ENCODE measurements at regions not wholly inside any gene's neighbourhood (a gene's known extent, or its start where the extent isn't known, plus 50 kb on each side); places are given as distances from the start of the nearest gene placed in this dataset.

DNA sequence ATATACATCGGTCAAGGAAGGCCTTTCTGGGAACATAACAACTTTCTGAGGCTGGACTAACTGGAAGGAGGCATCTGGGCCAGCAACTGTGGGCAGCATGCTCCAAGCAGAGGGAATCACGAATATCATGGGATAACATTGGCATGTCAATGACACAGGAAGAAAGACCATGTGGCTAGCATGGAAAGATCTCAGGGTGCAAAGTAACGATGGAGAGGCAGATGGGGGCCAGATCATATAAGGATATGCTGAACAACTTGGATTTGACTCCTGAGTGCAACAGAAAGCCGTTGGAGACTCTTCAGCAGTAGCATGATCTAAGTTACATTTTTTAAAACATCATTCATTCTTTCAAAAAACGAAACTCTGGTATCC, 133.6 kb downstream of the FOXI3 start:
- Histone ChIP-seq H4K20me1 (ENCODE audit: control insufficient read depth, insufficient read depth, low read length, poor library complexity, severe bottlenecking) (no peaks in the 10 kb centered on the region), H3K4me3 (ENCODE audit: control extremely low read depth in 1 of 5, extremely low read depth in 1 of 5, insufficient read depth in 1 of 5, low read depth in 2 of 5, low read length in 4 of 5) (no peak overlapping the region), H3K27me3 (replicated peaks in 1 of 4; ENCODE audit: control extremely low read depth in 1 of 4, control insufficient read depth in 3 of 4, insufficient read depth in 4 of 4, low read length in 3 of 4) (peaks cover 0 to 2% (median 0%) of the 10 kb centered on the region in 4 experiments), H3K27ac (ENCODE audit: low read length in 2 of 2) (no peak overlapping the region), H3K79me2 (ENCODE audit: control insufficient read depth, insufficient read depth, low read length) (no peaks in the 10 kb centered on the region), H2AFZ (ENCODE audit: insufficient read depth, low read depth, low read length, poor library complexity, severe bottlenecking) (no peak overlapping the region), H3K36me3 (replicated peaks in 1 of 2; ENCODE audit: control extremely low read depth in 1 of 2, control insufficient read depth in 1 of 2, extremely low read depth in 1 of 2, insufficient read depth in 2 of 2, low read length in 1 of 2) (no peaks in the 10 kb centered on the region), H3K9me3 (ENCODE audit: control extremely low read depth in 1 of 3, control insufficient read depth in 2 of 3, insufficient read depth in 1 of 3, low read length in 2 of 3) (peaks cover 0 to 4% (median 0%) of the 10 kb centered on the region in 3 donors), H3K9ac (ENCODE audit: low read length) (no peak overlapping the region), H3K4me2 (replicated peaks; ENCODE audit: low read depth, low read length, poor library complexity, severe bottlenecking) (no peak overlapping the region), H3K4me1 (ENCODE audit: control insufficient read depth in 2 of 2, insufficient read depth in 2 of 2, low read length in 2 of 2) (no peaks in the 10 kb centered on the region)
- DNase-seq (no peak), ATAC-seq (ENCODE audit: low read depth) (no peak)
- CTCF ChIA-PET, result no interaction called here
- no peak overlapping the region for H3K27ac Mint-ChIP-seq
- intact Hi-C loops (cut with micrococcal nuclease), result no loop called here
- no peaks in the 10 kb centered on the region for H3K4me1 Mint-ChIP-seq
- peaks cover 24% of the 10 kb centered on the region for H3K27me3 Mint-ChIP-seq
- 85% methylated on average over 4 of the region's 5 CpGs for WGBS (ENCODE audit: insufficient coverage)
- H3K4me3 Mint-ChIP-seq, result no peak overlapping the region
- TF ChIP-seq EZH2 (IDR thresholded peaks at IDR 0.05; ENCODE audit: borderline replicate concordance, insufficient read depth, low read depth, low read length, poor library complexity, severe bottlenecking), result no peak
- TF ChIP-seq, protein P1, sequence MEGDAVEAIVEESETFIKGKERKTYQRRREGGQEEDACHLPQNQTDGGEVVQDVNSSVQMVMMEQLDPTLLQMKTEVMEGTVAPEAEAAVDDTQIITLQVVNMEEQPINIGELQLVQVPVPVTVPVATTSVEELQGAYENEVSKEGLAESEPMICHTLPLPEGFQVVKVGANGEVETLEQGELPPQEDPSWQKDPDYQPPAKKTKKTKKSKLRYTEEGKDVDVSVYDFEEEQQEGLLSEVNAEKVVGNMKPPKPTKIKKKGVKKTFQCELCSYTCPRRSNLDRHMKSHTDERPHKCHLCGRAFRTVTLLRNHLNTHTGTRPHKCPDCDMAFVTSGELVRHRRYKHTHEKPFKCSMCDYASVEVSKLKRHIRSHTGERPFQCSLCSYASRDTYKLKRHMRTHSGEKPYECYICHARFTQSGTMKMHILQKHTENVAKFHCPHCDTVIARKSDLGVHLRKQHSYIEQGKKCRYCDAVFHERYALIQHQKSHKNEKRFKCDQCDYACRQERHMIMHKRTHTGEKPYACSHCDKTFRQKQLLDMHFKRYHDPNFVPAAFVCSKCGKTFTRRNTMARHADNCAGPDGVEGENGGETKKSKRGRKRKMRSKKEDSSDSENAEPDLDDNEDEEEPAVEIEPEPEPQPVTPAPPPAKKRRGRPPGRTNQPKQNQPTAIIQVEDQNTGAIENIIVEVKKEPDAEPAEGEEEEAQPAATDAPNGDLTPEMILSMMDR (IDR thresholded peaks at IDR 0.05), result no peak
- POLR2A ChIA-PET, result no interaction called here
- H3K9me3 Mint-ChIP-seq (ENCODE audit: insufficient read depth), result peaks cover 3% of the 10 kb centered on the region

DNA sequence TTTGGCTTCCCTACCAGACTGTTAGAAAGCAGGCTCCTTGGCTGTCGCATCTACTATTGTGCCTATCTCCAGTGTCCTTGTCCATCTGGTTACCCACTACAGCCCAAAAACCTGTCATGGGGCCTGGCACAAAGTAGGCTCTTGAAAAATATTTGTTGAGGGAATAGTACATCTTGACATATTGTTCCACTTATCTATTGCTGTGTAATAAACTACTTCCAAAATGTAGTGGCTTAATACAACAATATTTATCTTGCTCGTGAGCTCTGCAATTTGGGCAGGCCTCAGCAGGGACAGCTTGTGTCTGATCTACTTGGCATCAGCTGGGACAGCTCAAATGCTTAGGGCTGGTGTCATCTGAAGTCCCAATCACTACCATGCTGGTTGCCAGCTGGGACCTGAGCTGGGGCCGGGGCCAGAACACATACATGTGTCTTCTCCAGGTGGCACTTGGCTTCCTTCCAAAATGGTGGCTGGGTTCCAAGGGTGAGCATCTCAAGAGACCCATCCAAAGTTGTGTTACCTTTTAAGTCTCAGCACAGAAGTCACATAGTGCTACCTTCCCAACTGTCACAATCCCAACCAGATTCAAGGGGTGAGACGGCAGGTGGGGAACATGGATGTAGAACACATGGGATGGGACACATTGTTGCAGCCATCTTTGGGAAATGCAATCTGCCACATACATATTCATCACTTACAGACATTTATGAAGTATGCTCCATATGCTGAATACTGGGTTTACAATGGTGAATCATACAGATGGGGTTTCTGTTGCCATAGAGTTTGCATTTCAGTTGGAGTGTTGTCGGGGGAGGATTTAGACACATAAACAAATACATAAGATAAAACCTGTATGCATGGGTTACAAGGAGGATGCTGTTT, 134.2 kb downstream of the FOXI3 start:
- Mint-ChIP-seq H3K4me3 (no peak overlapping the region), H3K27ac (no peak overlapping the region), H3K4me1 (no peaks in the 10 kb centered on the region), H3K27me3 (peaks cover 24% of the 10 kb centered on the region), H3K9me3 (ENCODE audit: insufficient read depth) (peaks cover 3% of the 10 kb centered on the region)
- H3K9me3 ChIP-seq (ENCODE audit: control extremely low read depth in 1 of 3, control insufficient read depth in 2 of 3, insufficient read depth in 1 of 3, low read length in 2 of 3), result peaks cover 0 to 4% (median 0%) of the 10 kb centered on the region in 3 donors
- no peak overlapping the region for H3K27ac ChIP-seq (ENCODE audit: low read length in 2 of 2)
- no peak overlapping the region for H2AFZ ChIP-seq (ENCODE audit: insufficient read depth, low read depth, low read length, poor library complexity, severe bottlenecking)
- no peak overlapping the region for H3K4me3 ChIP-seq (ENCODE audit: control extremely low read depth in 1 of 5, extremely low read depth in 1 of 5, insufficient read depth in 1 of 5, low read depth in 2 of 5, low read length in 4 of 5)
- intact Hi-C loops (cut with micrococcal nuclease), result no loop called here
- no peaks in the 10 kb centered on the region for H4K20me1 ChIP-seq (ENCODE audit: control insufficient read depth, insufficient read depth, low read length, poor library complexity, severe bottlenecking)
- H3K27me3 ChIP-seq (replicated peaks in 1 of 4; ENCODE audit: control extremely low read depth in 1 of 4, control insufficient read depth in 3 of 4, insufficient read depth in 4 of 4, low read length in 3 of 4), result peaks cover 0 to 2% (median 0%) of the 10 kb centered on the region in 4 experiments
- DNase-seq (no peak), ATAC-seq (ENCODE audit: low read depth) (no peak)
- POLR2A ChIA-PET, result no interaction called here
- H3K79me2 ChIP-seq (ENCODE audit: control insufficient read depth, insufficient read depth, low read length), result no peaks in the 10 kb centered on the region
- H3K9ac ChIP-seq (ENCODE audit: low read length), result no peak overlapping the region
- CTCF ChIA-PET, result no interaction called here
- H3K4me2 ChIP-seq (replicated peaks; ENCODE audit: low read depth, low read length, poor library complexity, severe bottlenecking), result no peak overlapping the region
- no peaks in the 10 kb centered on the region for H3K4me1 ChIP-seq (ENCODE audit: control insufficient read depth in 2 of 2, insufficient read depth in 2 of 2, low read length in 2 of 2)
- H3K36me3 ChIP-seq (replicated peaks in 1 of 2; ENCODE audit: control extremely low read depth in 1 of 2, control insufficient read depth in 1 of 2, extremely low read depth in 1 of 2, insufficient read depth in 2 of 2, low read length in 1 of 2), result no peaks in the 10 kb centered on the region
- TF ChIP-seq EZH2 (IDR thresholded peaks at IDR 0.05; ENCODE audit: borderline replicate concordance, insufficient read depth, low read depth, low read length, poor library complexity, severe bottlenecking), result no peak
- TF ChIP-seq, protein P1 (IDR thresholded peaks at IDR 0.05), result no peak
- 85% methylated on average over 2 of the region's 5 CpGs for WGBS (ENCODE audit: insufficient coverage)

All from B cell (primary cell).